Stimulated activated CD8-positive, alpha-beta memory T cell treated with anti-CD3 and anti-CD28 coated beads, Interleukin-2, amount 100 ng/mL, for 48 hours (primary cell): ENCODE measurements at regions not wholly inside any gene's neighbourhood (a gene's known extent, or its start where the extent isn't known, plus 50 kb on each side); places are given as distances from the start of the nearest gene placed in this dataset.

Experiments used
- DNase-seq, 2 donors: peaks; one replicate each; pipeline ENCODE4 v3.0.0-alpha.2; 2020; ENCODE audit warnings: low read depth in 2 of 2

- DNase-seq: no peak
These were observed 189.5 kb upstream of the GSE1 start for GRCh38 chr16:85423631-85424030.

- DNase-seq: no peak
These were observed 188.7 kb upstream of the GSE1 start for GRCh38 chr16:85424260-85425073.

- DNase-seq: no peak
These were observed 188.0 kb upstream of the GSE1 start for GRCh38 chr16:85425074-85425662.

- no peak for DNase-seq
These were observed 186.3 kb upstream of the GSE1 start for GRCh38 chr16:85426806-85427205.

- DNase-seq: peak; percentile 31 to 36
These were observed 184.8 kb upstream of the GSE1 start for GRCh38 chr16:85428168-85428898.

- no peak for DNase-seq
These were observed 184.0 kb upstream of the GSE1 start for GRCh38 chr16:85428899-85429775.

GRCh38 chr16:85429776-85430522 is 183.2 kb upstream of the GSE1 start:
- DNase-seq: no peak

- DNase-seq: no peak
These were observed 182.3 kb upstream of the GSE1 start for GRCh38 chr16:85430523-85431421.

- no peak for DNase-seq
These were observed 181.5 kb upstream of the GSE1 start for GRCh38 chr16:85431431-85432124.

GRCh38 chr16:85432606-85433005 is 180.5 kb upstream of the GSE1 start:
- DNase-seq: no peak

GRCh38 chr16:85433477-85433876 is 179.6 kb upstream of the GSE1 start:
- no peak for DNase-seq

- no peak for DNase-seq
These were observed 177.8 kb upstream of the GSE1 start for GRCh38 chr16:85435286-85435685.

- no peak for DNase-seq
These were observed 177.4 kb upstream of the GSE1 start for GRCh38 chr16:85435700-85436099.

GRCh38 chr16:85436207-85436606 is 176.9 kb upstream of the GSE1 start:
- no peak for DNase-seq

- DNase-seq: no peak
These were observed 176.4 kb upstream of the GSE1 start for GRCh38 chr16:85436636-85437165.

GRCh38 chr16:85437166-85438052 is 175.7 kb upstream of the GSE1 start:
- no peak for DNase-seq

GRCh38 chr16:85438981-85439685 is 174.0 kb upstream of the GSE1 start:
- no peak for DNase-seq
